ENCODE measurements at regions not wholly inside any gene's neighbourhood (a gene's known extent, or its start where the extent isn't known, plus 50 kb on each side); places are given as distances from the start of the nearest gene placed in this dataset.

DNA sequence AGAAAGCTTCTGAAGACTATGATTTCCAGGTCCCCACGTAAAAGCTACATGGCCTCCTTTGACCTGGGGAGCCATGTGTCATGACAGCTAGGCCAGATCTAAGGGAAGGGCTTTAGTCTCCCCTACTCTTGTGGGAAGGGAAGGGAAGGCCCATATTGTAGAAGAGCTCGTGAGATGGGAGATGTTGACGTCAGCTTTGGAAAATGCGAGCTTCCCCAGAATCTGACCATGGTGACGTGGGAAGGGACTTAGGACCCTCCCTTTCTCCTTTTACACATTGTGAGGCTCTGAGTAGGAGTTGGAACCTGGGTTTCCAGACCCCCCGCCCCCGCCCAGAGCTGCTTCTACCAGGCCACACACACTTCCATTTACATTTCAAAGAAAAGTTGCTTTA is 165.5 kb downstream of the SYK start:
- Histone ChIP-seq H3K27me3 (no peaks in the 10 kb centered on the region), H3K9me3 (no peaks in the 10 kb centered on the region), H3K27ac (no peak overlapping the region), H3K4me3 (no peak overlapping the region), H3K36me3 (no peaks in the 10 kb centered on the region), H3K4me1 (ENCODE audit: insufficient read depth) (no peaks in the 10 kb centered on the region)
- 88 to 91% (median 89%) methylated on average over 7 of the region's 7 CpGs for WGBS, 3 donors
- intact Hi-C loops (cut with DNase I), result no loop called here
- no peak for TF ChIP-seq EP300 (IDR thresholded peaks at IDR 0.05)
- no peak for TF ChIP-seq POLR2A (IDR thresholded peaks at IDR 0.05)
- TF ChIP-seq, protein P1, sequence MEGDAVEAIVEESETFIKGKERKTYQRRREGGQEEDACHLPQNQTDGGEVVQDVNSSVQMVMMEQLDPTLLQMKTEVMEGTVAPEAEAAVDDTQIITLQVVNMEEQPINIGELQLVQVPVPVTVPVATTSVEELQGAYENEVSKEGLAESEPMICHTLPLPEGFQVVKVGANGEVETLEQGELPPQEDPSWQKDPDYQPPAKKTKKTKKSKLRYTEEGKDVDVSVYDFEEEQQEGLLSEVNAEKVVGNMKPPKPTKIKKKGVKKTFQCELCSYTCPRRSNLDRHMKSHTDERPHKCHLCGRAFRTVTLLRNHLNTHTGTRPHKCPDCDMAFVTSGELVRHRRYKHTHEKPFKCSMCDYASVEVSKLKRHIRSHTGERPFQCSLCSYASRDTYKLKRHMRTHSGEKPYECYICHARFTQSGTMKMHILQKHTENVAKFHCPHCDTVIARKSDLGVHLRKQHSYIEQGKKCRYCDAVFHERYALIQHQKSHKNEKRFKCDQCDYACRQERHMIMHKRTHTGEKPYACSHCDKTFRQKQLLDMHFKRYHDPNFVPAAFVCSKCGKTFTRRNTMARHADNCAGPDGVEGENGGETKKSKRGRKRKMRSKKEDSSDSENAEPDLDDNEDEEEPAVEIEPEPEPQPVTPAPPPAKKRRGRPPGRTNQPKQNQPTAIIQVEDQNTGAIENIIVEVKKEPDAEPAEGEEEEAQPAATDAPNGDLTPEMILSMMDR (IDR thresholded peaks at IDR 0.05), result no peak
- DNase-seq, result no peak

DNA sequence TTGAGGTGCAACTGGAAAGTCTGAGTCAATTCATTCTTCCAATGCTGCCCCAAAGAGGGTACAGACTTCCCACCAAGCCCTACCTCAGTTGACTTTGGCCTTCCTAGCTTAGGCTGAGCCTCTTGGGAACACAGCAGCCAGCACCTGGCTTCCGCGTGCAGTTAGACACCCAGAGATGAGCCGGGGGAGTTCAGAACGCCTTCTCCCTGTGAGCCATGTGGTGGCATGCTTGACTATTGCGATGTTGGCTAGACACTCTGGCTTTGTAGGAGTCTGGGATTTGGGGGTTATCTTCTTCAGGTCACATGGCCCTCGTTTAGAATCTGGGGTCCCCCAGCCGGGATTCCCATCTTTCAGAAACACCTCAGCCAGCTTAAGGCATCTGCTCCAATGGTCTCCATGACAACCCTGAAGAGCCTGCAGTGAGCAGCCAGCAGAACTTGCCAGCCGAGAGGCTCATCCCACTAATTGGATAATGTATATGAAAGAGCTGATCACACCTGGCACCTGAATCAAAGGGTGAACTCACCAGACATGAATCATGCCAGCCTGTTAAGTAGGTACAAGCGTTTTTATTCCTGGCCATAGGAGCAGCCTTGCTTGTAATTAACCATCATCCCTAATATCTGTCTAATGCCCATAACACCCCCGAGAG is 167.5 kb downstream of the SYK start:
- Histone ChIP-seq H3K4me1 (ENCODE audit: insufficient read depth) (no peaks in the 10 kb centered on the region), H3K9me3 (no peaks in the 10 kb centered on the region), H3K27me3 (no peaks in the 10 kb centered on the region), H3K36me3 (no peaks in the 10 kb centered on the region), H3K4me3 (no peak overlapping the region), H3K27ac (no peak overlapping the region)
- TF ChIP-seq EP300 (IDR thresholded peaks at IDR 0.05) (no peak), POLR2A (IDR thresholded peaks at IDR 0.05) (no peak)
- TF ChIP-seq, protein P1 (IDR thresholded peaks at IDR 0.05), result no peak
- intact Hi-C loops (cut with DNase I), result no loop called here
- WGBS, 3 donors, result 73 to 75% (median 74%) methylated on average over 10 of the region's 10 CpGs
- no peak for DNase-seq

DNA sequence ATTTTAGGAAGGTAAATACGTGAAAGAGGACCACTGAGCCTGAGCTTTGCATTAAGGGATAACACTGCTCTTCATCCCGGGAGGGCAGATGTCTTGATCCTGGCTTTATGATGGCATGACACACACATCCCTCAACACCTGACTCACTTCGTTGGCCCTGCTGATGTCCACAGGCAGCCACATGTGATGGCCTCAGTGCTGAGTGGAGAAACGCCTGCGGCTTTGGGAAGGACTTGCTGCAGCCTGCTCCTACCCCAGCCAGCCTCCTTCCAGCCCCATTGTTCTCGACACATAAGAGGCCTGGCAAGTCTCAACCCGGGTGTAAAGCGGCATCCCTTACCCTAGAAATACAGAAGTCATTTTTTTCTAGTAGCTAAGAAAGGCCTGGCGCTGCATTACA is 169.0 kb downstream of the SYK start:
- H3K36me3 ChIP-seq, result no peaks in the 10 kb centered on the region
- no peaks in the 10 kb centered on the region for H3K9me3 ChIP-seq
- H3K4me3 ChIP-seq, result no peak overlapping the region
- TF ChIP-seq, protein P1 (IDR thresholded peaks at IDR 0.05), result no peak
- no peak for TF ChIP-seq EP300 (IDR thresholded peaks at IDR 0.05)
- no peak for TF ChIP-seq POLR2A (IDR thresholded peaks at IDR 0.05)
- no peaks in the 10 kb centered on the region for H3K4me1 ChIP-seq (ENCODE audit: insufficient read depth)
- no peaks in the 10 kb centered on the region for H3K27me3 ChIP-seq
- intact Hi-C loops (cut with DNase I), result no loop called here
- 84 to 90% (median 88%) methylated on average over 9 of the region's 9 CpGs for WGBS, 3 donors
- no peak for DNase-seq
- no peak overlapping the region for H3K27ac ChIP-seq

DNA sequence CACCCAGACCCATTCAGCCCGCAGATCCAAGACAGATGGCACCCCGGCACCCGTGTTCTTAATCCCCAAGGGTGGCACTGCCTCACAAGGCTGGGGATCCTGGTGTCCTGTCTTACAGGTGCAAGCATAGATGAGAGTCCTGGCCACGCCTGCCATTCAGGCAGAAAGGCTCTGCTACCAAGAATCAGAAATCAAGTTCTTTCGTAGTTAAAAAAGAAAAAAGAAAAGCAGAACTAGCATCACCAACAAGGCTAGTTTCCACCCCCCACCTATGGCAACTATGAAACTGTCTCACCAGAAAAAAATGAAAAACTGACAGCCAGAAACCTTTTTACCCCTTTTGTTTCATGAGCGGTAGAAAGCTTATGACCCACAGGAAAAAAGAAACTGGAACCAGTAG is 170.4 kb downstream of the SYK start:
- WGBS, 3 donors, result 92 to 95% (median 92%) methylated on average over 6 of the region's 6 CpGs
- Histone ChIP-seq H3K9me3 (no peaks in the 10 kb centered on the region), H3K27ac (no peak overlapping the region), H3K4me1 (ENCODE audit: insufficient read depth) (no peaks in the 10 kb centered on the region), H3K4me3 (no peak overlapping the region), H3K27me3 (no peaks in the 10 kb centered on the region), H3K36me3 (no peaks in the 10 kb centered on the region)
- no peak for DNase-seq
- no peak for TF ChIP-seq POLR2A (IDR thresholded peaks at IDR 0.05)
- intact Hi-C loops (cut with DNase I), result no loop called here

DNA sequence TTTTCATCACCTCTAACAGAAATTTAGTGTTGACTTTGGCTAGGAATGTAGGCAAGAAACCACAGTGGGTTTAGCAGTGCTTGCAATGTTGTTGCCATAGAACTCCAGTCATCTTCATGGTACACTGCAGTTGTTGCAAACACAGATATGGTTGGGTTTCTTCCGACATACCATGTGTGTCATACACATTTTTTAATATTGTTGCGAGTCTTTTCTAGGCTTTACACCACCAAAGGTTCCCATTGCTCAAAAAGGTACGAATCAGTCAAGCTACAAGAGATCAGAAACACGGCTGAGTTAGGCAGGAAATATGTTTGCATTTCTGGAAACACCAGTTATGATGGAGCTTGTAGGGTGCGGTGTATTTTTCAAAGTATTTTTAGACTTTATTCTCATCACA is 172.4 kb downstream of the SYK start:
- Histone ChIP-seq H3K4me1 (ENCODE audit: insufficient read depth) (no peaks in the 10 kb centered on the region), H3K36me3 (no peaks in the 10 kb centered on the region), H3K27me3 (no peaks in the 10 kb centered on the region), H3K9me3 (no peaks in the 10 kb centered on the region), H3K27ac (no peak overlapping the region), H3K4me3 (no peak overlapping the region)
- 63 to 77% (median 66%) methylated on average over 5 of the region's 5 CpGs for whole genome bisulfite sequencing, 3 donors
- intact Hi-C loops (cut with DNase I), result no loop called here
- TF ChIP-seq, protein P1 (IDR thresholded peaks at IDR 0.05), result no peak
- TF ChIP-seq EP300 (IDR thresholded peaks at IDR 0.05), result no peak
- DNase-seq, result no peak

Measured in ovary (tissue), 7 donors.